ENCODE measurements at regions not wholly inside any gene's neighbourhood (a gene's known extent, or its start where the extent isn't known, plus 50 kb on each side); places are given as distances from the start of the nearest gene placed in this dataset.

DNA sequence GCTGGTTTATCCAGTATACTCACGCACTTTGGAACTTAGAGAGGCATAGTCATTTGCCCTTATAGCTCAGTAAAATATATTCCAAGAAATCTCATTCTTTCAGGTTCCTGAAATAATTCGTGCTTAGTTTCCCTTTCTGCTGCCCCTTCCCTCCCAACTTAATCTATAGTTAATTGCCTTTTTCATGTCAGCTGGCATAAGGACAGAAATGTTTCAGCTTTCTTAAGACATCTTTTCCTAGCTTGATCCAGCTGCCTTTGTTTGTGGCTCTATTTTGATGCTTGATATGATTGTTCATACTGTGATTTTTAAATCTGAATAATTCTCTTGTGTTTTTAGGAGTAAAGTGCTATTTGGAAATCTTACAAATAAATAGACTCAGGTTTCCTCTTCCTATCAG is 120.0 kb upstream of the SEL1L start:
- no peak overlapping the region for H3K4me3 ChIP-seq
- no peaks in the 10 kb centered on the region for H3K36me3 ChIP-seq
- H3K27ac ChIP-seq: no peak overlapping the region
- H3K27me3 ChIP-seq: no peaks in the 10 kb centered on the region
- no peak for DNase-seq
- no peaks in the 10 kb centered on the region for H3K9me3 ChIP-seq (replicated peaks)
- no peaks in the 10 kb centered on the region for H3K4me1 ChIP-seq

DNA sequence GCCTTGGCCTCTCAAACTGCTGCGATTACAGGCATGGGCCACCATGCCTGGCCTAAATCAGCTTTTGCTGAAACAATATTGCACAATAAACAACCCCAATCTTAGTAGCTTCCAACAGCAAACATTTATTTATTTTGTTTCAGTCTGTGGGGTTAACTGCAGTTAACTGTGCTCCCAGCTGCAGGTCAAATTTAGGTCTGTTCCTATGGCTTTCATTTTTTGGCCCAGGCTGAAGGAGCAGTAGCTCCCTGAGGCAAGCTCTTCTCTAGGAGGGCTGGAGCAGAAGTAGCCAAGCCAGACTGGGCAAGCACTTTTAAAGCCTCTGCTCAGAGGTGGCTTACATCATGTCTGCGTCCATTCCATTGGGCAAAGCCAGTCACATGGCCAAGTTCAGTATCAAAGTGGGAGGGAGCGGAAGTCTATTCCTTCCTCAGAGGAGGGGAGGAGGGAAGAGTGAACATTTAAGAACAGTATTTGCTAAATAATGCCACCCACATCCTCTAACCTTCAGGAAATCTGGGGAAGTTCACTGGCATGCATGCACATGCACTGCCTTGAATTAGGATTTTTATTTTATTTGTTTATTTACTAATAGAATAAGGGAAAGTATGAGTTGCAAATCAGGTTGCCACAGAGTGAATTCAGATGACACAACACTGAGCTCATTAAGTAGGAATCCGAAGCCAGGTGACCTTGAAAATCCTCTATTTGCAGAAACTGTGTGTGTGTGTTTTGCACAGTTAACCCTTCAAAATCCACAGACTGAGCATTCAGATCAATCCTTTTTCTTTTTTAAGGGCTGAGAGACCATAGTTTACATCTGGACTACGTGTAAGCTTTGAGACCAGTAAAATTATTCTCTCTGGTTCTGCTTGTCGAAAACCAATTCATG is 122.0 kb upstream of the SEL1L start:
- DNase-seq: peak in 1 of 2 experiments; percentile 27
- Histone ChIP-seq H3K9me3 (replicated peaks) (no peaks in the 10 kb centered on the region), H3K4me1 (no peaks in the 10 kb centered on the region), H3K27me3 (no peaks in the 10 kb centered on the region), H3K4me3 (no peak overlapping the region), H3K36me3 (no peaks in the 10 kb centered on the region), H3K27ac (no peak overlapping the region)

DNA sequence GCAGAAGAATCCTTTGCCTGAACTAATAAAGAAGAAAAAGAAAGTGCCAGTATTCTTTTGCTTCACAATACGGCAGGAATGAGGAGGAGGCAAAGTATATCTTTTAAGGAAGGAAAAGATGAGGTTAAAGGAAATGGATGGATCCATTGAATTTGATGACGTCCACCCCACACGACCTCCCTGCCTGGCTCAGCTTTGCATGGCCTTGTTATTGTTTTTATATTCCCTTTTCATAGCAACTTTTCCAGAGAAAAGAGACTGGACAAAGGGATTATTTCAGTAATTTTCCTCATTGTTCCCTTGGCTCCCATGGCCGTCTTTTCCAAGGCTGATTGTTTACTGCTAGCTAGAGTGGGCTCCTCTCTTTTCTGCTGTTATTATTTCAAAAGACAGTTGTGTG is 123.2 kb upstream of the SEL1L start:
- Histone ChIP-seq H3K4me1 (no peaks in the 10 kb centered on the region), H3K9me3 (replicated peaks) (no peaks in the 10 kb centered on the region), H3K4me3 (no peak overlapping the region), H3K27ac (no peak overlapping the region), H3K36me3 (no peaks in the 10 kb centered on the region), H3K27me3 (no peaks in the 10 kb centered on the region)
- DNase-seq: no peak

DNA sequence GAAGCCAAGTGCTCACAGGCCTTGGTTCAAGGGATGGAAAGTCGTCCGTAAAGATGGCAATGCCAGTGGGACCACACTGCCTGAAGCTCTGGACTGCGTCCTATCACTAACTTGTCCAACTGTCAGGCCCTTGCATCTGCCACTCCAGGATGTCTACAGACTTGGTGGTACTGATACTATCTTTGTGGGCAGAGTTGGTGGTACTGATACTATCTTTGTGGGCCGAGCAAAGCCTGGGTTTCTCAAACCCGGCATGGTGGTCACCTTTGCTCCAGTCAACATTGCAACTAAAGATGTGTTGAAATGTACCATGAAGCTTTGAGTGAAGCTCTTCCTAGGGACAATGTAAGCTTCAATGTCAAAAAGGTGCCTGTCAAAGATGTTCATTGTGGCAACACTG is 128.4 kb upstream of the SEL1L start:
- Histone ChIP-seq H3K9me3 (replicated peaks) (no peaks in the 10 kb centered on the region), H3K36me3 (no peaks in the 10 kb centered on the region), H3K27me3 (no peaks in the 10 kb centered on the region), H3K4me3 (no peak overlapping the region), H3K27ac (no peak overlapping the region), H3K4me1 (no peaks in the 10 kb centered on the region)
- DNase-seq: no peak

DNA sequence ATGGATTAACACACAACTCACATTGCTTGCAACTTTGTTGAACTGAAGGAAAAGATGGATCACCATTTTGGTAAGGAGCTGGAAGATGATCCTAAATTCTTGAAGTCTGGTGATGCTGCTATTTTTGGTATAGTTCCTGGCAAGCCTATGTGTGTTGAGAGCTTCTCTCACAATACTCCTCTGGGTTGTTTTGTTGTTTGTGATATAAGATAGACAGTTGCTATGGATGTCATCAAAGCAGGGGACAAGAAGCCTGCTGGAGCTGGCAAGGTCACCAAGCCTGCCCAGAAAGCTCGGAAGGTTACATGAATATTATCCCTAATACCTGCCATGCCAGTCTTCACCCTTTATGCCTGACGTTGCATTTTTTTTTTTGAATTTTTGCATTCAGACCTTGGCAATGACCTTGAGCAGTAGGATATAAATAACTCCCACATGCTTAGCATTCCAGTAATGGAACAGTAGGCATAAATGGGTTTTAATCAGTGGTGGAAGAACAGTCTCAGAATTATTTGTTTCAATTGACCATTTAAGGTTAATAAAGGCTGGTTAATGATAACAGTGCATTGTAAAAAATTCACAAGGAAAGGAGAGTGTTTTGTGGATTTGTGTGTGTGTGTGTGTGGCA is 129.0 kb upstream of the SEL1L start:
- Histone ChIP-seq H3K27me3 (no peaks in the 10 kb centered on the region), H3K9me3 (replicated peaks) (no peaks in the 10 kb centered on the region), H3K4me3 (no peak overlapping the region), H3K36me3 (no peaks in the 10 kb centered on the region), H3K4me1 (no peaks in the 10 kb centered on the region), H3K27ac (no peak overlapping the region)
- DNase-seq: no peak

DNA sequence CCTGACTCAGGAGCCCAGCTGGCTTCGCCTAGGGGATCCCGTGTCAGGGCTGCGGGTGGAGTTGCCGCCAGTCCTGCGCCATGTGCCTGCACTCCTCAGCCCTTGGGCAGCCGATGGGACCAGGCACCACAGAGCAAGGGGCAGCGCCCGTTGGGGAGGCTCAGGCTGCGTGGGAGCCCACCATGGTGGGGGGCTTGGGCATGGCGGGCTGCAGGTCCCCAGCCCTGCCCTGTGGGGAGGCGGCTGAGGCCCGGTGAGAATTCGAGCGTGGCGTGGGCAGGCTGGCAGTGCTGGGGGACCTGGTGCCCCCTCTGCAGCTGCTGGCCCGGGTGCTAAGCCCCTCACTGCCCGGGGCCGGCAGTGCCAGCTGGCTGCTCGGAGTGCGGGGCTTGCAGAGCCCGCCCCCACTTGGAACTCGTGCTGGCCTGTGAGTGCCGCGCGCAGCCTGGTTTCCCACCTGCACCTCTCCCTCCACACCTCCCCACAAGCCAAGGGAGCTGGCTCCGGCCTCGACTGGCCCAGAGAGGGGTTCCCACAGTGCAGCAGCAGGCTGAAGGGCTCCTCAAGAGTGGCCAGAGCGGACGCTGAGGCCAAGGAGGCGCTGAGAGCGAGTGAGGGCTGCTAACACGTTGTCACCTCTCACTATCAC is 135.1 kb upstream of the SEL1L start:
- no peaks in the 10 kb centered on the region for H3K4me1 ChIP-seq
- no peak overlapping the region for H3K27ac ChIP-seq
- no peaks in the 10 kb centered on the region for H3K36me3 ChIP-seq
- DNase-seq: no peak
- no peak overlapping the region for H3K4me3 ChIP-seq
- no peaks in the 10 kb centered on the region for H3K27me3 ChIP-seq
- no peaks in the 10 kb centered on the region for H3K9me3 ChIP-seq (replicated peaks)

DNA sequence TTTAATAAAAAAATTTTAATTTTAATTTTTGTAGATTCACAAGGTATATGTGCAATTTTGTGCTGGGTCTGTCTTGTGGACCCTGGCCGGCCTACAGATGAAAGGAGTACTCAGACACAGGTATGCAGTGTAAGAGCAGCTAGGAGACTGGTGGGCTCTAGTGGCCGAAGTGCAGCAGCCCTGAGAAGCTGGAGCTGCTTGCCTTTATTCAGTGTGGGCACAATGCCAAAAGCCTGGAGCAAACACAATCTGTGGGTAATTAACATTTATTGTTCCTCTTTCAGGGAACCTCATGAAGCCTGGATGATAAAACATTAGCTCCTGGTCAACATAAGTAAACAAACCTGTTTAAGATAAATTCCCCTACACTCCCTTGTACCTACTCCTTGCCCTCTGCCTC is 135.7 kb upstream of the SEL1L start:
- H3K36me3 ChIP-seq: no peaks in the 10 kb centered on the region
- peak in 1 of 2 experiments; percentile 4 for DNase-seq
- no peaks in the 10 kb centered on the region for H3K4me1 ChIP-seq
- no peaks in the 10 kb centered on the region for H3K9me3 ChIP-seq (replicated peaks)
- H3K27me3 ChIP-seq: no peaks in the 10 kb centered on the region
- no peak overlapping the region for H3K27ac ChIP-seq
- H3K4me3 ChIP-seq: no peak overlapping the region

DNA sequence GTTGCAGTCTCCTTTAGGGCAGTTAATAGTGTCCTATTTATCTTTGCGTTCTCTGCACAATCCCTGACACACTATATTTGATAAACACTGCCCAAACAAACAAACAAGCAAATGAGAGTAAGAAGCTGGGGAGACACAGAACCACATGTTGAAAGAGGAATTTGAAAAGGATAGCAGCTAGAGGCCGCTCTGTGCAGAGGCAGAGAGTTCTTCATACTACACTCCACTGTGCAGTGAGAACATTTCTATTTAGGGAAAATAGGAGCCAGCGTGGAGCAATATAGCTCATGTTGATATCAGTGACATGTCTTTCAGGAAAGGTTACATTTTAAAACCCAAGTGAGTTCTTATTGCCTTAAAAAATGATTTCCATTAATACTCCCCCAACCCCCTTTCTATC is 140.3 kb upstream of the SEL1L start:
- no peak for DNase-seq
- no peaks in the 10 kb centered on the region for H3K4me1 ChIP-seq
- no peak overlapping the region for H3K27ac ChIP-seq
- no peaks in the 10 kb centered on the region for H3K36me3 ChIP-seq
- H3K27me3 ChIP-seq: no peaks in the 10 kb centered on the region
- no peaks in the 10 kb centered on the region for H3K9me3 ChIP-seq (replicated peaks)
- H3K4me3 ChIP-seq: no peak overlapping the region

DNA sequence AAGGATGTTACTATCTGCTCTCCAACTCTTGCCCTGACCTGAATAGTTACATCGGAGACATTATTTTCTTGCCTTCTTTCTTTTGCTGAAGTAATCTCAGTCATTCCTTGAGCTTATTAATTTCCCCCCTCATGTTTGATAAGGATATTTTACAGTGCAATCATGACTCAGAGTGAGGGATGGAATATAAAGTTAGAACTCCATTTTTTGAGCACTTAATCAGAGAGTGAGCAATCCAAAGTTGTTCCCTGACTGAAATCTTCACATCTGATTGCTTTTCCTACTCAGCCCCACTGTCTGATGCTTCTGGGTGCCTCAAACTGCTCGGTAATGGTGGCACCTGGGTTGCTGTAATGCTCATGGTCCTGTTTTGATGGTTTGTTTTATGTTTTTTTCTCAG is 142.7 kb upstream of the SEL1L start:
- no peak for DNase-seq
- Histone ChIP-seq H3K4me3 (no peak overlapping the region), H3K9me3 (replicated peaks) (no peaks in the 10 kb centered on the region), H3K27me3 (no peaks in the 10 kb centered on the region), H3K36me3 (no peaks in the 10 kb centered on the region), H3K4me1 (no peaks in the 10 kb centered on the region), H3K27ac (no peak overlapping the region)

DNA sequence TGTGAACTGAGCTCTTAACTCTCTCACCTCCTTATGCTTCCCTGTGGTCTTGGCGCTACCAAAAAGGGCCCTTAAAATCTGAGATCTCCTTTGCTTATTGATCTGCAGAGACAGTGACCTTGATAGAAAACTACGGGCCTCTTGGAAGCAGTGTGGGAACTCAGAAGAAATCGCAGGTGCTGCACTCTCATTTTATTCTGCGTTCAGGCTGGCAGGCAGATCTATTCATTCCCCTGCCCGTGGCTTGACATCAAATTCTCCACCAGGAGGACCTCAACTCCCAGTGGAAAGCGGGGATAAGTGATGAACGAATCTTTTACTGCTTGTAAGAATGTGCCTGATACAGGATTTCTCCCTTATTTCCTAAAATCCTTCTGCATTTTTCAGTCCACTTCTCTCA is 143.2 kb upstream of the SEL1L start:
- H3K36me3 ChIP-seq: no peaks in the 10 kb centered on the region
- no peaks in the 10 kb centered on the region for H3K9me3 ChIP-seq (replicated peaks)
- H3K27me3 ChIP-seq: no peaks in the 10 kb centered on the region
- H3K4me3 ChIP-seq: no peak overlapping the region
- H3K27ac ChIP-seq: no peak overlapping the region
- DNase-seq: no peak
- no peaks in the 10 kb centered on the region for H3K4me1 ChIP-seq

DNA sequence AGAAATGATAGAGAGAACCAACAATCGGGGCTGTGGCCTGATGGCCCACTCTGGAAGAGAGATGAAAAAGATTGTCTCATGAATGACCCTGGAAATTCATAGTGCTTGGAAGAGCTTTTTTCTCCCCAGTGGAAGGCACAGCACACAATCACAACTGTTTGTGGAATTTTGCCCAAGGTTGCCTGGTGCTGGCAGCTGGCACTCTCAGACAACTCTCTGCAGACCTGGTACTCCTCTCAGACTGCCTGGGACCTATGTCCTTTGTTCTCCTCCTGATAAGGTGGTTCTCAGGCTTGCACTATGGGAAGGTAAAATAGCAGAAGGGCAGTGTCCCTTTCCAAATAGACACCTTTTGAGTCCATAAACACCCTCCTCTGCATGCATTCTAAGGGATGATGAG is 144.1 kb upstream of the SEL1L start:
- H3K27ac ChIP-seq: no peak overlapping the region
- no peak overlapping the region for H3K4me3 ChIP-seq
- DNase-seq: no peak
- H3K9me3 ChIP-seq (replicated peaks): no peaks in the 10 kb centered on the region
- no peaks in the 10 kb centered on the region for H3K36me3 ChIP-seq
- no peaks in the 10 kb centered on the region for H3K27me3 ChIP-seq
- H3K4me1 ChIP-seq: no peaks in the 10 kb centered on the region

DNA sequence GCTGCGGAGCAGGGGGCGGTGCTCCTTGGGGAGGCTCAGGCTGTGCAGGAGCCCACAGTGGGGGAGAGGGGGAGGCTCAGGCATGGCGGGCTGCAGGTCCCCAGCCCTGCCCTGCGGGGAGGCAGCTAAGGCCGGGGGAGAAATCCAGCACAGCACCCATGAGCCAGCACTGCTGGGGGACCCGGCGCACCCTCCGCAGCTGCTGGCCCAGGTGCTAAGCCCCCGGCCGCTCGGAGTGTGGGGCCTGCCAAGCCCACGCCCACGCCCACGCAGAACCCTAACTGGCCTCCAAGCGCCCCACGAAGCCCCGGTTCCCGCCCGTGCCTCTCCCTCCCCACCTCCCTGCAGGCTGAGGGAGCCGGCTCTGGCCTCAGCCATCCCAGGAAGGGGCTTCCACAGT is 145.6 kb upstream of the SEL1L start:
- H3K4me3 ChIP-seq: no peak overlapping the region
- DNase-seq: no peak
- no peaks in the 10 kb centered on the region for H3K27me3 ChIP-seq
- H3K36me3 ChIP-seq: no peaks in the 10 kb centered on the region
- H3K27ac ChIP-seq: no peak overlapping the region
- no peaks in the 10 kb centered on the region for H3K4me1 ChIP-seq
- H3K9me3 ChIP-seq (replicated peaks): no peaks in the 10 kb centered on the region

DNA sequence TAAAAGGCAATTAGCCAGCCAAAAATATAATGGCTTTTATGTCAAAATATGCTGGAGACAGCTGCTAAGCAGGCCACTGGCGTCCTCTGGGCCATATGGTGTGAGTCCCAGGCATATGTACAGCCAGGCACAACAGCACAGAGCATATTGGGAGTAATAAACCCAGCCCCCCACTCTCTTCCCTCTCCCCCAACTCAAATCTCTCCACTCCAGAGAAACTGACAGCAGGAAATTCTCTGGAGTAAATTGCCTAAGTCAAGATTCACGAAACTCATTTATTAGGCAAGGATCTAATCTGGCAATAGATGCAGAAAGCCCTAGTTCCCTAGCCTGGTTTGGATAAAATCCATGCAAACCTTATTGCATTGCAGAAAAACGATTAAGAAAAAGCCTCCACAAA is 147.9 kb upstream of the SEL1L start:
- Histone ChIP-seq H3K36me3 (no peaks in the 10 kb centered on the region), H3K27me3 (no peaks in the 10 kb centered on the region), H3K9me3 (replicated peaks) (no peaks in the 10 kb centered on the region), H3K4me1 (no peaks in the 10 kb centered on the region), H3K4me3 (no peak overlapping the region), H3K27ac (no peak overlapping the region)
- no peak for DNase-seq

DNA sequence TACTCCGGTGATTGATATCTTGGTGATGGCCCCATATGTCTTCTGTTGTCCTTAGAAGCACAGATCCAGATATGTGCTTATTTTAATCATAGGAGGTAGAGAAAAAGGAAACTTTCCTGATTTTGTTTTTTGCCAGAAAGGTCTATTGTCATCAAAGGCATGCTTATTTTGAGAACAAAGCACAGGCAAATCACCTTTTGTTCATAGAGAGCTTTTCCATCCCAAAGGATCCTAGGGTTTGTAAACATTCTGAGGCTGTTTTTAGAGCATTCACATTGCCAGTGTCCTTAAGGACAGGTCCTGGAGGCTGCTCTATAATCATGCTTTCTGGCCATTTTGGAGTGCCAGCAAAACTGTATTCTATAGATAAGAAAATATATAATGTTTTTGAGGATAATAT is 148.5 kb upstream of the SEL1L start:
- no peaks in the 10 kb centered on the region for H3K36me3 ChIP-seq
- H3K27ac ChIP-seq: no peak overlapping the region
- DNase-seq: no peak
- H3K4me3 ChIP-seq: no peak overlapping the region
- H3K9me3 ChIP-seq (replicated peaks): no peaks in the 10 kb centered on the region
- H3K4me1 ChIP-seq: no peaks in the 10 kb centered on the region
- no peaks in the 10 kb centered on the region for H3K27me3 ChIP-seq

DNA sequence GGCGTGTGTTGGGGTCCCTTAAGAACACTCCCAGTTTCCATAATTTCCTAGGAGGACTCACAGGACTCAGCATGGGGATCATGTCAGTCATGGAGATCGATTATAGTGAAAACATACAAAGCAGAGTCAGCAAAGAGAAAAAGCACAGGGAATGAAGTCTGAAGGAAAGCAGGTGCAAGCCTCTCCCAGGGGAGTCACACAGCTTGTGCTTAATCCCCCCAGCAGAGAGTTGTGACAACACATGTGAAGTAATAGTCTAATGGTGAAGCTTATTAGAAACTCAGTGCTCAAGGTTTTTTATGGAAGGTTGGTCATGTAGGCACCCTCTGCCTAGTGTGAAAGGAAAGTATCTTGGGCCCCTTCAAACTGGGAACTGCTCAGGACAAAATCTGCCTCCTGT is 149.0 kb upstream of the SEL1L start:
- DNase-seq: peak; percentile 6 to 26
- Histone ChIP-seq H3K27me3 (no peaks in the 10 kb centered on the region), H3K4me3 (no peak overlapping the region), H3K9me3 (replicated peaks) (no peaks in the 10 kb centered on the region), H3K27ac (no peak overlapping the region), H3K36me3 (no peaks in the 10 kb centered on the region), H3K4me1 (no peaks in the 10 kb centered on the region)
